GM19397 (cell line): ENCODE measurements at regions not wholly inside any gene's neighbourhood (a gene's known extent, or its start where the extent isn't known, plus 50 kb on each side); places are given as distances from the start of the nearest gene placed in this dataset.

Experiments used
- ATAC-seq: cut with Tn5 transposase; IDR thresholded peaks from one replicate; pipeline ENCODE4 v1.9.1; 2021; ENCODE audit warnings: mild to moderate bottlenecking, moderate library complexity; ENCODE audit not compliant: unreplicated experiment

- ATAC-seq = no peak
These were observed 86.4 kb upstream of the SPRED2 start for GRCh38 chr2:65518751-65519150.

- no peak for ATAC-seq
These were observed 82.3 kb upstream of the SPRED2 start for GRCh38 chr2:65514555-65515195.

- no peak for ATAC-seq
These were observed 80.4 kb upstream of the SPRED2 start for GRCh38 chr2:65512783-65513182.

- no peak for ATAC-seq
These were observed 78.9 kb upstream of the SPRED2 start for GRCh38 chr2:65511306-65511705.

- ATAC-seq = no peak
These were observed 75.8 kb upstream of the SPRED2 start for GRCh38 chr2:65508225-65508624.

- ATAC-seq = no peak
These were observed 75.0 kb upstream of the SPRED2 start for GRCh38 chr2:65507102-65508069.

- ATAC-seq = no peak
These were observed 72.7 kb upstream of the SPRED2 start for GRCh38 chr2:65504814-65505697.

- no peak for ATAC-seq
These were observed 71.8 kb upstream of the SPRED2 start for GRCh38 chr2:65504201-65504600.

GRCh38 chr2:65503746-65504145 is 71.3 kb upstream of the SPRED2 start:
- no peak for ATAC-seq

- ATAC-seq = no peak
These were observed 69.4 kb upstream of the SPRED2 start for GRCh38 chr2:65501836-65502235.

- ATAC-seq = no peak
These were observed 68.7 kb upstream of the SPRED2 start for GRCh38 chr2:65501074-65501473.

- no peak for ATAC-seq
These were observed 68.1 kb upstream of the SPRED2 start for GRCh38 chr2:65500310-65501040.

GRCh38 chr2:65499216-65499615 is 66.8 kb upstream of the SPRED2 start:
- no peak for ATAC-seq

GRCh38 chr2:65498396-65498795 is 66.0 kb upstream of the SPRED2 start:
- ATAC-seq = no peak

GRCh38 chr2:65495251-65495877 is 63.0 kb upstream of the SPRED2 start:
- ATAC-seq = no peak

GRCh38 chr2:65494078-65494477 is 61.7 kb upstream of the SPRED2 start:
- no peak for ATAC-seq

GRCh38 chr2:65491381-65491905 is 59.0 kb upstream of the SPRED2 start:
- ATAC-seq = no peak

GRCh38 chr2:65490222-65490621 is 57.8 kb upstream of the SPRED2 start:
- no peak for ATAC-seq

GRCh38 chr2:65489269-65489668 is 56.9 kb upstream of the SPRED2 start:
- ATAC-seq = no peak

- no peak for ATAC-seq
These were observed 56.1 kb upstream of the SPRED2 start for GRCh38 chr2:65488527-65488926.
